ENCODE measurements at regions not wholly inside any gene's neighbourhood (a gene's known extent, or its start where the extent isn't known, plus 50 kb on each side); places are given as distances from the start of the nearest gene placed in this dataset.

DNA sequence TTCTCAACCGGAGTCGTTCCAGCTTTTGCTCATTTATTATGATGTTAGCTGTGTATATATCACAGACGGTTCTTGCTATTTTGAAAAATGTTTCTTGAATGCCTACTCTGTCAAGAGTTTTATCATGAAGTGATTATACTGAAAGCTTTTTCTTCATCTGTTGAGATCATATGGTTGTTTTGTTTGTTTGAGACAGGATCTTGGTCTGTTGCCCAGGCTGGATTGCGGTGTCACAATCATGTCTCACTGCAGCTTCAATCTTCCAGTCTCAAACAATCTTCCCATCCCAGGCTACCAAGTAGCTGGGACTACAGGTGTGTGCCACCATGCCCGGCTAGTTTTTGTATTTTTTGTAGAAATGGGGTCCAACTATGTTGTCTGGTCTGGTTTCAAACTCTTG lies 112.8 kb downstream of the DDX3Y start:
- Histone ChIP-seq H3K79me2 (ENCODE audit: insufficient read depth, low read depth, low read length) (no peaks in the 10 kb centered on the region), H3K27ac (ENCODE audit: low read depth, low read length, poor library complexity, severe bottlenecking) (no peak overlapping the region), H3K4me1 (ENCODE audit: insufficient read depth, low read length, poor library complexity, severe bottlenecking) (no peaks in the 10 kb centered on the region), H3K9me2 (ENCODE audit: insufficient read depth, low read length) (no peaks in the 10 kb centered on the region), H3K4me3 (ENCODE audit: low read depth, low read length, poor library complexity, severe bottlenecking) (no peak overlapping the region), H3K36me3 (ENCODE audit: insufficient read depth, low read length) (no peaks in the 10 kb centered on the region), H3K4me2 (ENCODE audit: low read length) (no peak overlapping the region), H3K9me3 (ENCODE audit: low read length) (no peaks in the 10 kb centered on the region), H2AFZ (ENCODE audit: low read length) (no peak overlapping the region), H4K20me1 (ENCODE audit: insufficient read depth, low read length) (no peaks in the 10 kb centered on the region)
- CTCF ChIA-PET (ENCODE audit: unreplicated experiment), result no interaction called here
- BruUV-seq (replicated peaks), result no TSS peak
- POLR2A ChIA-PET, result interaction anchor here (0.6 kb wide), 1 partner anchor 91 kb away, joined by 4 read pairs; no protein-coding TSS in a partner anchor
- TF ChIP-seq CTCF (conservative IDR thresholded peaks at IDR 0.05; ENCODE audit: low read length), result no peak
- TF ChIP-seq EZH2phosphoT487 (IDR thresholded peaks at IDR 0.05; ENCODE audit: borderline replicate concordance, low read depth, low read length), result no peak
- DNase-seq (ENCODE audit: low spot score), result no peak
- intact Hi-C loops (cut with micrococcal nuclease; ENCODE audit: unreplicated experiment), result no loop called here

DNA sequence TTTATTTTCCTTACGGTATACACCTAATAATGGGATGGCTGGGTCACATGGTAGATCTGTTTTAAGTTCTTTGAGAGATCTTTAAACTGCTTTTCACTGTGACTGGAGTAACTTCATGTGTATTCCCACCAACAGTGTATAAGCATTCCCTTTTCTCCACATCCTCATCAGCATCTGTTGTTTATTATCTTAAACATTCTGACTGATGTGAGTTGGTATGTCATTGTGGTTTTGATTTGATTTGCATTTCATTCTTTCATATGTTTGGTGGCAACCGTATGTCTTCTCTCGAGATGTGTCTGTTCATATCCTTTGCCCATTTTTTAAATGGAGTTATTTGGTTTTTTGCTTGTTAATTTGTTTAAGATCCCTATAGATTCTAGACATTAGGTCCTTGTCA lies 114.8 kb downstream of the DDX3Y start:
- POLR2A ChIA-PET, result no interaction called here
- Histone ChIP-seq H2AFZ (ENCODE audit: low read length) (no peak overlapping the region), H3K9me2 (ENCODE audit: insufficient read depth, low read length) (no peaks in the 10 kb centered on the region), H3K9me3 (ENCODE audit: low read length) (no peaks in the 10 kb centered on the region), H3K36me3 (ENCODE audit: insufficient read depth, low read length) (no peaks in the 10 kb centered on the region), H3K27ac (ENCODE audit: low read depth, low read length, poor library complexity, severe bottlenecking) (no peak overlapping the region), H3K4me2 (ENCODE audit: low read length) (no peak overlapping the region), H3K79me2 (ENCODE audit: insufficient read depth, low read depth, low read length) (no peaks in the 10 kb centered on the region), H3K4me1 (ENCODE audit: insufficient read depth, low read length, poor library complexity, severe bottlenecking) (no peaks in the 10 kb centered on the region), H4K20me1 (ENCODE audit: insufficient read depth, low read length) (no peaks in the 10 kb centered on the region), H3K4me3 (ENCODE audit: low read depth, low read length, poor library complexity, severe bottlenecking) (no peak overlapping the region)
- no peak for DNase-seq (ENCODE audit: low spot score)
- no TSS peak for BruUV-seq (replicated peaks)
- intact Hi-C loops (cut with micrococcal nuclease; ENCODE audit: unreplicated experiment), result no loop called here
- CTCF ChIA-PET (ENCODE audit: unreplicated experiment), result no interaction called here
- no peak for TF ChIP-seq CTCF (conservative IDR thresholded peaks at IDR 0.05; ENCODE audit: low read length)
- TF ChIP-seq EZH2phosphoT487 (IDR thresholded peaks at IDR 0.05; ENCODE audit: borderline replicate concordance, low read depth, low read length), result no peak

DNA sequence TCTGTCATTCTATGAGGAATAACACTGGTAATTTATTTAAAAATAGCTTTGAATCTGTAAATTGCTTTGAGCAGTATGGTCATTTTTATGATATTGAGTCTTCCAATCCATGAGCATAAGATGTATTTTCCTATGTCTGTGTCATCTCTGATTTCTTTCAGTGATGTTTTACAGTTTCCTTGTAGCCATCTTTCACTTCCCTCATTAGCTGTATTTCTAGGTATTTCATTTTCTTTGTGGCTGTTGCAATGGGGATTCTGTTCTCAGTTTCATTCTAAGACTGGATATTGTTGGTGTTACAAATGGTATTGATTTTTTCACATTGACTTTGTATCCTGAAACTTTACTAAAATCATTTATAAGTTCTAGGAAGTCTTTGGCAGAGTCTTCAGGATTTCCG lies 116.2 kb downstream of the DDX3Y start:
- H3K36me3 ChIP-seq (ENCODE audit: insufficient read depth, low read length), result no peaks in the 10 kb centered on the region
- TF ChIP-seq CTCF (conservative IDR thresholded peaks at IDR 0.05; ENCODE audit: low read length) (no peak), EZH2phosphoT487 (IDR thresholded peaks at IDR 0.05; ENCODE audit: borderline replicate concordance, low read depth, low read length) (no peak)
- no peaks in the 10 kb centered on the region for H3K4me1 ChIP-seq (ENCODE audit: insufficient read depth, low read length, poor library complexity, severe bottlenecking)
- H4K20me1 ChIP-seq (ENCODE audit: insufficient read depth, low read length), result no peaks in the 10 kb centered on the region
- H3K79me2 ChIP-seq (ENCODE audit: insufficient read depth, low read depth, low read length), result no peaks in the 10 kb centered on the region
- no TSS peak for BruUV-seq (replicated peaks)
- DNase-seq (ENCODE audit: low spot score), result no peak
- no peak overlapping the region for H3K27ac ChIP-seq (ENCODE audit: low read depth, low read length, poor library complexity, severe bottlenecking)
- no peaks in the 10 kb centered on the region for H3K9me3 ChIP-seq (ENCODE audit: low read length)
- H3K4me2 ChIP-seq (ENCODE audit: low read length), result no peak overlapping the region
- intact Hi-C loops (cut with micrococcal nuclease; ENCODE audit: unreplicated experiment), result no loop called here
- POLR2A ChIA-PET, result no interaction called here
- CTCF ChIA-PET (ENCODE audit: unreplicated experiment), result no interaction called here
- H3K4me3 ChIP-seq (ENCODE audit: low read depth, low read length, poor library complexity, severe bottlenecking), result no peak overlapping the region
- H3K9me2 ChIP-seq (ENCODE audit: insufficient read depth, low read length), result no peaks in the 10 kb centered on the region
- no peak overlapping the region for H2AFZ ChIP-seq (ENCODE audit: low read length)

Data from OCI-LY7 (cell line).